DMS53 treated with DMSO at 0.1 percent for 48 hours (cell line): ENCODE measurements at regions not wholly inside any gene's neighbourhood (a gene's known extent, or its start where the extent isn't known, plus 50 kb on each side); places are given as distances from the start of the nearest gene placed in this dataset.
"Not testable (repeated sequence)": the region's sequence is repeated elsewhere in the genome, so short reads cannot be mapped to it uniquely, and the experiment has no call there.

Experiments
- DNase-seq: peaks from one replicate; lab custom pipeline; 2025; ENCODE audit not compliant: unreplicated experiment; lab: John Stamatoyannopoulos, UW

DNA sequence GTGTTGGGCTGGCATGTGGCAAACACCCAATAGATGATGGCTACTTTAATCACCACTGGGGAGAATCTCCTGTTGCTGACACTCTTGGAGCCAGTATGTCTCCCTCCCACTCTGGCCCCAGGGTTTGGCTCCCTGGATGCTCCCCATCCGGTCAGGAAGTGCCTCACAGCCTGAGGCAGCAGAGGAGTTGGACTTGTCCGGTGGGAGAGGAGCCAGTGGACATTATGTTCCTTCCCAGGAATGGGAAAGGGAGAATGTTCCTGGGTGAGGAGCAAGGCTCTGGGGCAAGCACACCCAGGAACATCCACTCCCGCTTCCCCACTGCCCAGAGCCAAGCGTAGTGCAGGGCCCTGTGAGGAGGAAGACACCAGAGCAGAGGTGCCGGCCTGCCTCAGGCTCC lies 84.6 kb upstream of the NAV2 start:
- DNase-seq, result no peak

DNA sequence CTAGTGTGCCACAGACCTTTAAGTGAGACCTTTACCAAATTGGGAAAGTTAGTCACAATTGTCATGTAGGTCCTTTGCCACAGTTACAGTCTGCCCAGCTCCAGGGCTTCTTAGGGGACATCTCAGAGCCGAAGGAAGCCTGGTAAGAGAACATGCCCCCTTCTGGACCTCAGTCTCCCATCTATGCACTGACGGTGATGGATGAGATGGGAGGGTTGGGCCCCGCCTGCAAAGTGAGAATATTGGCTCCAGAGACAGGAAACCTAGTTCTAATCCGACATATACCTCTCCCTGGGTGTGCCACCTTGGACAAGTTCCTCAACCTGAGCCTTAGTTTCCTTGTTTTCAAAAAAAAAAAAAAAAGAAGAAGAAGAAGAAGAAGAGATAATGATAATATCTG lies 85.1 kb upstream of the NAV2 start:
- DNase-seq, result no peak

DNA sequence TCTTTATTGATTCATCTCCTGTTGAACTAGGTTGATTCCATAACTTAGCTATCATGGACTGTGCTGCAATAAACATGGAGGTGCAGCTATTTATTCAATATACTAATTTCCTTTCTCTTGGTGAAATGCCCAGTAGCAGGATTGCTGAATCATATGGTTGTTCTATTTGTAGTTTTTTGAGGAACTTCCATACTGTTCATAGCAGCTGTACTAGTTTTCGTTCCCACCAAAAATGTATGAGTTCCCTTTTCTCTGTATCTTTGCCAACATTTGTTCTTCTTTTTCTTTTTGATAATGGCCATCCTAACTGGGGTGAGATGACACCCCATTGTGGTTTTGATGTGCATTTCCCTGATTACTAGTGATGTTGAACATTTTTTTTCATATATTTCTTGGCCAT lies 87.2 kb upstream of the NAV2 start:
- no peak for DNase-seq

DNA sequence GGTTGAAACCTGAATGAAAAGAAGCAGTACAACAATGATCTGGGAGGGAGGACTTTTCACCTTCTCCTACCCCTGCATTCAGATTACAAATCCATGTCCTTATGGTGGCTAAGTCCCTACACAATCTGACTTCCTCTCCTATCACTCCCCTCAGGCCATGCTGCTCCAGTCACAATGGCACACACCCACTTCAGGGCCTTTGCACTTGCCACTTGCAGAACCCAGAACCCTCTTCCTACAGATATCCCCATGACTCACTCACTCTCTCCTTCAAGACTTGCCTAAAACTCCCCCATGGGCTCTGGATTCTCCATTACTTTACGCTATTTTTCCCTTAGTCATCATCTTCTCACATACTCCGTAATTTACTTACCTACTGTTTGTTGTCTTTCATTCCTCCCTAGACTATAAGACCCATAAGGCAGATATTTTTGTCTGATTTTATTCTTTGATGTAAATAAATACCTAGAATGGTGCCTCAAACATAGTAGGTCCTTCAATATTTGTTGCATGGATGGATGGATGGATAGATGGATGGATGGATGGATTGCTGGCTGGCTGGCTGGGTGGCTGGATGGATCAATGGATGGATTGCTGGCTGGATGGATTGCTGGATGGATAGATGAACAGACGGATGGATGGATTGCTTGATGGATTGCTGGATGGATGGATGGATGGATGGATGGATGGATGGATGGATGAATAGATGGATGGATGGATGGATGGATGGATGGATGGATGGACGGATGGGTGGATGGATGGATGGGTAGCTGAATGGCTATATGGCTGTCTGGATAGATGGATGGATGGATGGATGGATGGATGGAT lies 94.7 kb upstream of the NAV2 start:
- DNase-seq, result no peak

DNA sequence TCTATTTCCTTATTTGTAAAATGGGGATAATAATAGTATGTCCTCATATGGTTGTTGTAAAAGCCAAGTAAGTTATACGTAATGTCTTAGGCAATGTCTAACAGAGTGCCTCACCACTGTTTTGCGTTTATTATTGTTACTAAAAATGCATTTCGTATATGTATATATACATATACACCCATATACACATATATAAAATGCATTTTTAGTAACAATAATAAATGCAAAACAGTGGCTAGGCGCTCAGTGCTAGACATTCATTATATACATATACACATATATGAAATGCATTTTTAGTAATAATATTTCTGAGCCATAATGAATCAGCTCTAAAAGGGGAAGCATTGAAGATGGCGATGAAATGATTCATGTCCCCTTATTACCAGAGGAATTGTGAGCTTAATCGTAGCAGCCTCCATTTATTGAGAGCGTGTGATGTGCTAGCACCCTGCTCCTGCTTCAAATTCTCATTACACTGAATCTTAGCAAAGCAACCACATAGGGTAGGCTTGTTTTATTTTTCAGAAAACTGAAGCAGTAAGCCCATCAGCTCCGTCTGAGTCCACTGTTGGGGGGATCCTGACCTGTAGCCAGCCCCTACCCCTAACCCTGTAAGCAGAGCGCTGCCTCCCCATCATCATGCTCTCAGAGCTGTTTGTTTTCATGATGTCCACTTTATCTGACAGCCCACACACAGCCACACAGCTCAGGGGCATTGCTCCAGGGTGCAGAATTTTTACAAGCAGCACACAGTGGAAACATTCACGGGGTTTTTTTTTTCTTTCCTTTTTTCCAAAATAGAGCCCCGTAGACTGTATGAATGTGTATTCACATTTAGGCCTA lies 97.1 kb upstream of the NAV2 start:
- DNase-seq, result no peak

DNA sequence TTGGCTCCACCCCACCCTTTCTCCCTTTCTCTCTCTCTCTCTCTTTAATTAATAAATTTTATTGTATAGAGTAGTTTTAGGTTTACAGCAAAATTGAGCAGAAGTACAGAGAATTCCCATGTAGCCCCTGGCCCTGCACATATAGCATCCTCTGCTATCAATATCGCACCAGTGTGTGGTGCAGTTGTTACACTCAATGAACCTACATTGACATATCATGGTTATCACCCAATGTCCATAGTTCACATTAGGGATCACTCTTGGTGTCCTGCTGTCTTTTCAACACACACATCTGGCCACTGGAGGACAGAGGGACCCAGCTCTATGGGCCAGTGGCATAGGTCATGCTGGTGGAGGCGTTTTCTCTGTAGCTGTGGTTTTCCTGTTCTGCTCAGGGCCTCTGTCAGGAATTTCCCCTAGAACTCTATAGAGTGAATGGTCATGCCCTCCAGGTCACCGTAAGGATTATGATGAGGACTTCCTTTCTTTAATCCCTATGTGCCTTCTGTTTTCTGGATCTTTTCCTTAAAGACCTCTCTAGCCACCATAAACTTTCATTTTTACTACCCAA lies 98.2 kb upstream of the NAV2 start:
- no peak for DNase-seq

DNA sequence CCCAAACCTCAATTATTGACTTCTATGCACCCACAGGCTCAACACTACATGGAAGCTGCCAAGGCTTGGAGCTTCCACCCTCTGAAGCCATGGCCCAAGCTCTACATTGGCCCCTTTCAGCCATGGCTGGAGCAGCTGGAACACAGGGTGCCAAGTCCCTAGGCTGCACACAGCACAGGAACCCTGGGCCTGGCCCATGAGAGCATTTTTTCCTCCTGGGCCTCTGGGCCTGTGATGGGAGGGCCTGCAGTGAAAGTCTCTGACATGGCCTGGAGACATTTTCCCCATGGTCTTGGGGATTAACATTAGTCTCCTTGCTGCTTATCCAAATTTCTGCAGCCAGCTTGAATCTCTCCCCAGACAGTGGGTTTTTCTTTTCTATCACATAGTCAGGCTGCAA lies 100.6 kb upstream of the NAV2 start:
- not testable (repeated sequence) for DNase-seq

DNA sequence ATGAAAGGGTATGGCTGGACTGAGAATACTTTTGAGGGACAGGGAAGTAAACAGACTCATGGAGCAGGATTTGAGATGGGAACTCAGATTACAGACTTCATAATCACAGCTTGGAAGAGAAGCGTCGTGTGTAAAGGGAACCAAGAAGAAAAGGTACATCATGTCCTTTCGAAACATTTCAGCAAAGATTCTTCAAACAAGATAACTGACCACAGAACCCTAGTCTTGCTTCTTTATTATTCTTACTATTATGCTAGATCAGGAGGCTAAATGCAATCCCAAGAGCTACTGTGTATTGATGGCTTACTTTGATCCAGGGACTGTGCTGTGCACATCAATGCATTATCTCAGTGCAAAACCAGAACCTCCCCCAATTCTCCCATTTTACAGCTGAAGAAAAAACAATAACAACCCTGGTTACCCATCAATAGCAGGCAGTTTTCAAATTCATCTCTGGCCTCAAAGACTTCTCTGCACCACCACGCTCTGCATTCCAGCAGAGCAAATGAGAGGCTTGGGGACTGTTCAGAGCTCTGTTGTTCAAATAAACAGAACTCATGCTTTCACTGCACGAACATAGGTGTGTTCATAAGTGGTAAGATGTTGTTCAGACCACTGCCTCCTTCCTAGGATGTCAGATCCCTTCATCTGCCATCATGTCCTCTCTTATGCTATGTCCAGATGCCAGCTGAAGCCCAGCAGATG lies 104.8 kb upstream of the NAV2 start:
- DNase-seq, result no peak

DNA sequence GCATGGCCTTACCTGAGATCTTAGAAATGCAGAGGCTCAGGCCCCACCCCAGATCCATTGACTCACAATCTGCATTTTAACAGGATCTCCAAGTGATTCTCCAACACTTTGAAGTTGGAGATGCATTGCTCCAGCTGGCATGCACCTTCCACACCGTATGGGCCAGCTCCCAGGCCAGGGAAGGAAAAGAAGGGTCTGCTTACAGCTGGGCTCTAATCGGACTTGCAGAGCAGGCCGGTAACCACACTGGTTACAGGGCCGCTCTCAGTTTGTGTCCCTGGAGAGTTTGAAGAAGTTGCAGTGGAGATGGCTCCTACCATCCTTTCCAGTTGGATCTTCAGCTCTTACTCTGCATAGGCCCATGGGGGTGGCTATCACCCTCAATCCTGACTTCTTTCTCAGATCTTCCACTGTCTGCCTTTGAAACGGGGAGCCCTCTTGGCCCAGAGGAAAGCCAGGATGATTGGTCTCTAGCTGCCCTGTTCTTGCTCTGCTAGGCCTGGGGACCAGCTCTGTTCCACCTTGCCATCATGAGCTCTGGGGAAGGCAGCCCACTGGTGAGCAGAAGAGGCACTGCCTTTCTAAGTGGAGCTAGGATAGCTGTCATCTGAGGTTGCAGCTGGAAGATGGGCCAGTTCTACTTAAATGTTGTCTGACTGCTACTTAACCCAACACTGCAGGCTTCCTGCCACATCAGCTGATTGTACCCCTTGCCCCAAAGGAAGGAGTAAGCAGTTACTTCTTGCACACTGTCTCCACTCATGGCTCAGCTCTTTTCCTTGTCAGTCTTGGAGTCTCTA lies 105.6 kb upstream of the NAV2 start:
- no peak for DNase-seq

DNA sequence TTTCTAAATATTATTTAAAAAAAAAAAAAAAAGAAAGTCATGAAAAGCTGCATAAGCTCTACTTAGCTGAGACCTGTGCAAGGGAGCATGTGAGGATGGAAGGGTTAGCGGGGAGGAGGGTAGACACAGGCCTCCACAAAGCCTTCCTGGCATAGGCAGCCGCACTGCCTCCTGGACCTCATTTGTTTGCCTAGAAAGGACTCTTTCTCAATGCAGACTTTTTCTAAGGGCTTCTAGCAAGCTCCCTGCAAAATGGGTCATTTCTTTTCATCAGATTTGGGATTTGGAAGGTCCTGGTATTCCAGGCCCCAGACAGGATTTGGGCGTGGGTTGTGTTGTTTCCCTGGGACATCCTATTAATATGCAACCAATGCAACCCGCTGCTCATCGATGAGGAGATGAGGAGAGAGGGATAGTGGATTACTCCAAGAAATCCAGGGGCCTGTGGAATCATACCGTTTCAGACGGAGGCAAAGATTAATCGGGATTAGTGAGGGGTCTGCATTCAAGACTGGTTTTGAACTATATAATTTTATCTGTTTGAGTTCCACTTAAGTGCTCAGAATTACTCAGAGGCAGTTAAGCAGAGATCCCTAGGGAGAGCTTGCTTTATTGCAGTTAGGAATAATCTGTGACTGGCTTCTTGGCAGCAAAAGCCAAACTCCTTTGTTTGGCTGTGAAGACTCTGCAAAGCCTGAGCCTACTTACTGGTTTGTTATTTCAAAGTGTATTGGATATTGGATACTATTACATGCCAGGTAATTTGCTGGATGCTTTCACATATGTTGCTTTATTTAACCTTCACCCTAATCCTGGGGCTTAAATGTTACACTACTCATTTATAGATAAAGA lies 106.9 kb upstream of the NAV2 start:
- DNase-seq, result no peak

DNA sequence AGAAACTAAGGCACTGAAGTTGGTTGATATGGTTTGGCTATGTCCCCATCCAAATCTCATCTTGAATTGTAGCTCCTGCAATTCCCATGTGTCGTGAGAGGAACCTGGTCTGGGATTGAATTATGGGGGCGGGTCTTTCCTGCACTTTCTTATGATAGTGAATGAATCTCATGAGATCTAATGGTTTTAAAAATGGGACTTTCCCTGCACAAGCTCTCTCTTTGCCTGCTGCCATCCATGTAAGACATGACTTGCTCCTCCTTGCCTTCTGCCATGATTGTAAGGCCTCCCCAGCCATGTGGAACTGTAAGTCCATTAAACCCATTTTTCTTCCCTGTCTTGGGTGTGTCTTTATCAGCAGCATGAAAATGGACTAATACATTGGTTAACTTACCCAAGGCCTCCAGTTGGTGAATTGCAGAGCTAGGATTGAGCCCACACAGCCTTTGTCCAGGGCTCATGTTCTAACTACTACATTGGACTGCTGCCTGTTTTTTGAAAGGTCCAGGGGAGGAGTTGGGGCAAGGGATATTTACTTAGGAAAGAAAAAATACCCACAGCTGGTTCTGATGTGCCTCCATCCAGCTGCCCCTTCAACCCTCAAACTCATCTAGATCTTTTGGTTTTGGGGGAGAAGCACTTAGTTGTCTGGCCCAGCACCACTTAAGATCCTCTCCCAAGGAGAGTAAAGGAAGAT lies 107.8 kb upstream of the NAV2 start:
- no peak for DNase-seq

DNA sequence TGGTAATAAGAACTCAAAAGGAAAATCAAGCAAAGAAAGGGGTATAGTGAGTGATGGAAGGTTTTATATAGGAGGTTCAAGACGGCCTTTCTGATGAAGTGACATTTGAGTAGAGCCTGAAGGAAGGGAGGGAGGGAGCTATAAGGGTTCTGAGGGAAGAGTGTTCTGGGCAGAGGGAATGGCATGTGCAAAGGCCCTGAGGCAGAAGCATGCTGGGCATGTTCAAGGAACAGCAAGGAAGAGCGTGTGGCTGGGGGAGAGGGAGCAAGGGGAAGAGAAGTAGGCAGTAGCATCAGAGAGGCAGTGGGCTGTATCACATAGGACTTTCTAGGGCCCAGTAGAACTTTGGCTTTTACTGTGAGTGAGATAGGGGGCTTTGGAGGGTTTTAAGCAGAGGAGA lies 108.9 kb upstream of the NAV2 start:
- DNase-seq, result no peak

DNA sequence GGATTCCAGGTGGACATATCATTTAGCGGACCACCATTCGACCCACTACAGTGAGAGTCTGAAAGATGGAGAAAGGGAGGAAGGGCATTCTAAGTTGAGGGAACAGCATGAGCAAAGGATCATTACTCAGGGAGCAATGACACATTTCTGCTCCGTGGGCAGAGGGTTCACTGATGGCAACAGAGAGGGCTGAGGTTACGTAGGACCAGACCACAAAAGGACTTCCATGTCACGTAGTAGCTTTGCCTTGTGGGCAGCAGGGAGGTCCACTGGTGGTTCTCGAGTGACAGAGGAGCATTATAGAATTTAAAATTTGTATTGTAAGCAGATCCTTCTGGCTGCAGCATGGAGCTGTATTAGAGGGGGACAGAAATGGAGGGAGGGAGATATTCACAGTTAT lies 109.7 kb upstream of the NAV2 start:
- no peak for DNase-seq

DNA sequence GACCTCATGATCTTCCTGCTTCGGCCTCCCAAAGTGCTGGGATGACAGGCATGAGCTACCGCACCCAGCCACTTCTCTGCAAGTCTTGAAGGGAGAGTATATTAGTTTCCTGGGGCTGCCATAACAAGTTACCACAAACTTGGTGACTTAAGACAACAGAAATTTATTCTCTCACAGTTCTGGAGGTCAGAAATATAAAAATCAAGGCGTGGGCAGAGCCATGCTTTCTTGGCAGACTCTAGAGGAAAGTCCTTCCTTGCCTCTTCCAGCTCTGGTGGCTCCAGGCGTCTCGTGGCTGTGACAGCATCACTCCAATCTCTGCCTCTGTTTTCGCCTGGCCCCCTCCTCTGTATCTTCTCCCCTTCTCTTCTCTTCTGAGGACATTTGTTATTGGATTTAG lies 110.2 kb upstream of the NAV2 start:
- no peak for DNase-seq

DNA sequence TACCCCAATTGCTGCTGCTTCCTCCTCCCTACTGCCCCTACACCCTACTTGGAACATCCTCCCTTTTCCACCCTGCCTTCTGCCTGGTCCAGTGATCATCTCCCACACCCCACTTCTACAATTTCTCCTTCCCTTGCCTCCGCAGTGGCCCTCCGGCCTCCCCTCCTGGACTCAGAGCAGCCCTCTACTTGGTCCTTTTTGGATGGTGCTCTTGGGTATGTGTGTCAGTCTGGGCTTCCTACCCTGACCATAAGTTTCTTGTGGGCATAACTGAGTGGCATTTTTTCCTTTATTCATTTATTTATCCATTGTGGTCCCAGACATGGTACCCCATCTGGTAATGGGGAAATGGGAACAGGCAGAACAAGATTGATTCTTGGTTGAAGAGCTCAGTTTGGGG lies 111.4 kb upstream of the NAV2 start:
- DNase-seq, result no peak

DNA sequence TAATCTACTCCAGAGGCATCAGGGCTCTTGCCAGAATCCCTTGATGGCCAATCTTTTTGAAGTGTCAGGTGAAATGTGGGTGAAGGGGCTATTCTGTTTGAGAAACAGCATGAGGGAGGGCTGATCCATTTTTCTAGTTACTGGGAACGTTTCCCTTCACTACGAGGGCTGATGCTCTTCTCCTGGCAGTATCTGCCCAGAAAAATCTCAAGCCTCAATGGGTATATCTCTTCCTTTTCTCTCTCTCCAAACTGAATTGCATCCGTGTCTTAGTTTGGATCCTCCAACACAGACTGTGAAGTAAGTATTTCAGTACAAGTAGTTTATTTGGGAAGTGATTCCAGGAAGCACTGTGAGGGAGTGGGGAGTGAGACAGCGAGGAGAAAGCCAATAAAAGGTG lies 113.0 kb upstream of the NAV2 start:
- no peak for DNase-seq

DNA sequence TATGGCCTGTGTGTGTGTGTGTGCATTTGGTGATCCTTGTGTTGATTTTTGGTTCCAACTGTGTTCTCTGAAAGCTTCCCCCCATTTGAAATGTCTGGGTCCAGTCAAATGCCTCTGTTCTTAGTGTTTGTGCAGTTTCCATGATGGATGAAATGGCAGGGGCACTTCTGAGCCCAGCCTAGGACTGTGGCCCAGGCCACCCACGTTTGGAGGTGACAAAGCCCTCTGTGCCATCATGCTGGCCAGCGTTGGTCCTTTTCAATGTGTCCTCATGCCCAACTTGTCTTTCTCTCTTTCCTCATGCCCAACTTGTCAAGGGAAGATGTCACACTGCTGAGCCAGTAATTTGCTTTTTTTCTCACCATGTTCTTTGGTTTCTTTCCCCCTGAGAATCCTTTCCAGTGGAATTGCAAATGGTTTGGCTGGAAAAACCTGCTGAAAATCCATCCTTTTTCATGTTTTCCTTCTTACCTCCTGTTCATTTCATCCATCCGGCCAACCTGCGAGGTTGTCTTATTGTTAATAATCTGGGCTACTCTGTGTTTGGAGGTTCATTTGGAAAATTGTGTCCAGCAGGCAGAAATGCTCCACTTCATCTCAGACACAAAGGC lies 113.7 kb upstream of the NAV2 start:
- no peak for DNase-seq

DNA sequence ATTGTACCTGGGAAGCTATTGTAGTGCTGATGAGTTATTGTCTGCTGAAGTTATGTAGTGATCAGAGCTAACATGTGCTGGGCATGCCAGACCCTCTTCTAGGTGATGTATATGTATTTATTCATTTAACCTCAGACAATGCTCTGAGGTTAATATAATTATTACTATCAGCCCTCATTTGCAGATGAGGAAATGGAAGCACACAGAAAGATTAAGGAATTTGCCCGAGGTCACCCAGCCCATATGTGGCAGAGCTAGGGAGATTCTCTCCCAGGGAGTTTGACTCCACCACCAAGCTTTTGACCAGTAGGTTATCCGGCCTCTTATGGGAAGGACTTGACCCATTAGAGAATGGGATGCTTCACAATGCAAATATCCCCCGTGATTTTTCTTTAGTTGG lies 114.2 kb upstream of the NAV2 start:
- DNase-seq, result no peak

DNA sequence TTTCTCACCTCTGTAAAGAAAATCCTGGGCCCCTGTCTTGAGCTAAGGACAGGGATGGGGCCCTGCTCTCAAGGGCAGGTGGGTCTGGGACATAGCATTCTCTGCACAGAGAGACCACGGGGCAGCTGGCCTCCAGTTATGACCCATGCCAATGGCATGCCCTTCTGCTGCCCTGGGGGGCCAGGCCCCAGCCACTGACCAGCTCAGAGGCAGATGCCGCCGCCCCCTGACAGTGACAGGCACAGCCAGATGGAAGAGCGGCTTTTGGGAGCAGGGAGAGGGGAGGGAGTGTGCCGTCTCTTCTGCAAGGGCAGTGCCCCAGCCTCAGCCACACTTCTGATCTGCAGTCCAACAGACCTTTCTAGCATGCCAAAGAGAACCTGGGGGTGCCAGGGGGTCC lies 114.8 kb upstream of the NAV2 start:
- DNase-seq, result no peak
